RPMI8226 (cell line): ENCODE measurements at regions not wholly inside any gene's neighbourhood (a gene's known extent, or its start where the extent isn't known, plus 50 kb on each side); places are given as distances from the start of the nearest gene placed in this dataset.
"Not testable (repeated sequence)": the region's sequence is repeated elsewhere in the genome, so short reads cannot be mapped to it uniquely, and the experiment has no call there.

ENCODE experiments used
- DNase-seq: peaks from one replicate; pipeline ENCODE4 v3.0.0-alpha.2; 2015

GRCh38 chr12:65740873-65741600 is 83.2 kb upstream of the HMGA2 start:
- no peak for DNase-seq

- DNase-seq: no peak
Observed at GRCh38 chr12:65741656-65742017, 82.6 kb upstream of the HMGA2 start.

- DNase-seq: no peak
Observed at GRCh38 chr12:65742018-65743010, 82.0 kb upstream of the HMGA2 start.

GRCh38 chr12:65744236-65744840 is 79.9 kb upstream of the HMGA2 start:
- DNase-seq: not testable (repeated sequence)

GRCh38 chr12:65747338-65747737 is 76.9 kb upstream of the HMGA2 start:
- no peak for DNase-seq

GRCh38 chr12:65748332-65748731 is 76.0 kb upstream of the HMGA2 start:
- DNase-seq: no peak

- DNase-seq: no peak
Observed at GRCh38 chr12:65754290-65754689, 70.0 kb upstream of the HMGA2 start.

GRCh38 chr12:65754744-65755595 is 69.3 kb upstream of the HMGA2 start:
- DNase-seq: no peak

- no peak for DNase-seq
Observed at GRCh38 chr12:65755596-65755978, 68.7 kb upstream of the HMGA2 start.

GRCh38 chr12:65756267-65756666 is 68.0 kb upstream of the HMGA2 start:
- no peak for DNase-seq

GRCh38 chr12:65756956-65757511 is 67.2 kb upstream of the HMGA2 start:
- no peak for DNase-seq

- DNase-seq: no peak
Observed at GRCh38 chr12:65758401-65758800, 65.9 kb upstream of the HMGA2 start.

- DNase-seq: no peak
Observed at GRCh38 chr12:65759735-65760134, 64.5 kb upstream of the HMGA2 start.

GRCh38 chr12:65761301-65761700 is 63.0 kb upstream of the HMGA2 start:
- DNase-seq: no peak

GRCh38 chr12:65764325-65764724 is 60.0 kb upstream of the HMGA2 start:
- no peak for DNase-seq

- no peak for DNase-seq
Observed at GRCh38 chr12:65765436-65765813, 58.9 kb upstream of the HMGA2 start.

- no peak for DNase-seq
Observed at GRCh38 chr12:65769880-65770279, 54.4 kb upstream of the HMGA2 start.
